C4-2B (cell line): ENCODE measurements at regions not wholly inside any gene's neighbourhood (a gene's known extent, or its start where the extent isn't known, plus 50 kb on each side); places are given as distances from the start of the nearest gene placed in this dataset.

Experiments
- H3K27ac ChIP-seq: fragments of 450-650 bp; 2 replicates; pipeline ENCODE4 v1.5.1; 2017
- ZFX ChIP-seq: fragments of 450-650 bp; IDR thresholded peaks from 2 replicates; pipeline ENCODE4 v1.6.1; 2017
- TF ChIP-seq, protein P1 (sequence below): fragments of 450-650 bp; conservative IDR thresholded peaks from 2 replicates; pipeline ENCODE4 v1.5.1; 2017; ENCODE audit warnings: mild to moderate bottlenecking

DNA sequence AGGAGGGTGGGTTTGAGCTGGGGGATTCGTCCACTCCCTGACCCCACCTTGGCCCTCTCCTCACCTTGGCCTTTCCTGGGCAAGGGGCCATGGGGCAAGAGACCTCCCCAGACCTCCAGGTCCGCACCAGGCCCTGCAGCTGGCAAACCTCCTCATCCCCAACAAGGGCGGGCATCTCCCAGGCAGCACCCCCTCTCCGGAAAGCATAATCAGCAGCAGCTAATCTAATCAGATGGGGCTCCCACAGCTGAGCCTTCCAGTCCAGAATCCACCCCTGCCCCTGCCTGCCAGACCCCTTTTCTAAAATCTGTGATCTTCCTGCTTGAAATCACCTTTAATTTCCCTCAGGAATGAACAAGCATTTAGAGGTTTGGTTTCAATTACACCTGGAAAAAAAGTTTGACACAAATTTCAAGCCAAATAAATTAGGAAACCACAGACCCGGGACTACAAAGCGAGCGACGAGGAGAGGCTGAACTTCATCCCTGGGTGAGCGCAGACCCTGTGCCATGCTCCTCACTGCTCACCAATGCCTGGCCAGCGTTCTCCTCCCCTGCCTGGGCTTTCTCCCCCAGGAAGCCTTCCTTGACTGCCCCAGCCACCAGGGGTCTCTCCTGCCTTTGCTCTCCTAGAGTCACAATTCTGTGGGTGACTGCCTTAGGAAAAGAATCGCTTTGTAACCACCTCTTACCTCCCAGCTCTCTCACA is 143.0 kb upstream of the MYCN start:
- no peak overlapping the region for H3K27ac ChIP-seq
- TF ChIP-seq, protein P1, sequence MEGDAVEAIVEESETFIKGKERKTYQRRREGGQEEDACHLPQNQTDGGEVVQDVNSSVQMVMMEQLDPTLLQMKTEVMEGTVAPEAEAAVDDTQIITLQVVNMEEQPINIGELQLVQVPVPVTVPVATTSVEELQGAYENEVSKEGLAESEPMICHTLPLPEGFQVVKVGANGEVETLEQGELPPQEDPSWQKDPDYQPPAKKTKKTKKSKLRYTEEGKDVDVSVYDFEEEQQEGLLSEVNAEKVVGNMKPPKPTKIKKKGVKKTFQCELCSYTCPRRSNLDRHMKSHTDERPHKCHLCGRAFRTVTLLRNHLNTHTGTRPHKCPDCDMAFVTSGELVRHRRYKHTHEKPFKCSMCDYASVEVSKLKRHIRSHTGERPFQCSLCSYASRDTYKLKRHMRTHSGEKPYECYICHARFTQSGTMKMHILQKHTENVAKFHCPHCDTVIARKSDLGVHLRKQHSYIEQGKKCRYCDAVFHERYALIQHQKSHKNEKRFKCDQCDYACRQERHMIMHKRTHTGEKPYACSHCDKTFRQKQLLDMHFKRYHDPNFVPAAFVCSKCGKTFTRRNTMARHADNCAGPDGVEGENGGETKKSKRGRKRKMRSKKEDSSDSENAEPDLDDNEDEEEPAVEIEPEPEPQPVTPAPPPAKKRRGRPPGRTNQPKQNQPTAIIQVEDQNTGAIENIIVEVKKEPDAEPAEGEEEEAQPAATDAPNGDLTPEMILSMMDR: no peak
- no peak for TF ChIP-seq ZFX

DNA sequence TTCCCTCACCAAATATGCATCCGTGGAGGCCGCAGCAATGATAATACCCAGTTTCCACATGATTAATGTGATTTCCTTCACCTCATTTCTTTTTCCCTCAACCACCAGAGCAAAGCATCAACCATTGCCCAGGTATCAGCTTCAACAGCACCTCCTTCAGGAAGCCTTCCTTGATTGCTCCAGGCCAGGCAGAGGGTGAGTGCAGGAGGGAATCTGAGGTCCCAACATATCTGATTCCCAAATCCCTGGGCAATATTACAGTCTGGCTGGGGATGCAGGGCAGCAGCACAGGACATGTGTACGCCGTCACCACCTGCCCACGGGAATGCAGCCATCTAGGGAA is 142.4 kb upstream of the MYCN start:
- H3K27ac ChIP-seq: no peak overlapping the region
- TF ChIP-seq, protein P1: no peak; the same call in 1 of the 2 replicates
- TF ChIP-seq ZFX: no peak

DNA sequence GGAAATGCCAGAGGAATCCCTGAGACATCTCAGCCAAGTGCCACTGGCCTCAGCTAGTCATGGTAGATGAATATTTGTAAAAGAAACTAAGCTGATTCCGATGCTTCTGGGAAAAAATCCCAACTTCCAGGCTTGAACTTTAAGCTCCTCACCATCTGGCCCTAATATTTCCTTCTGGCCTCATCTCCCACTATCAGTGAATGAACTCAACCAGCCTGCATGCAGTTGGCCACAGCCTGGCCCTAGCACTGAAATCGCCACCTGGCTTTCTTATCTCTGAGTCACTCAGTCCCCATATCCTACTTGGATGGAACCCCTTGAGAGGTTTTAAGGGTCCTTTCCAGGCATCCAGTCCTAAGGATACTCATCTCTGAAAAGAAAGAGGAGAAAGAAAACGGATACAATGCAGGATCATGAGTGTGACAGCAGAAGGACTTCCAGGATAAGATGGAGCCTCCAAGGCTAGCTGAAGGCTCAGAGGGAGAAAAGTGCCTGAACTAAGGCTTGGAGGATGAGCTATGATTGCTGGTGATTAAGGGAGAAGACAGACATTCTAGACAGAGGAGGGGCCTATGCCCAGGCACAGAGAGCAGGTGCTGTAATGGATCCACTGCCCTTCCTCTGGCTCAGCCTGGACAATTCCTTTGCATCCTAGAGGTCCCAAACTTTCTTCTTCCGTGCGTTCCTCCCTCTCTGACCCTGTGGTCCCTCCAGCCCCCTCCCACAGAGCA is 141.5 kb upstream of the MYCN start:
- H3K27ac ChIP-seq: no peak overlapping the region
- TF ChIP-seq, protein P1: no peak
- TF ChIP-seq ZFX: no peak

DNA sequence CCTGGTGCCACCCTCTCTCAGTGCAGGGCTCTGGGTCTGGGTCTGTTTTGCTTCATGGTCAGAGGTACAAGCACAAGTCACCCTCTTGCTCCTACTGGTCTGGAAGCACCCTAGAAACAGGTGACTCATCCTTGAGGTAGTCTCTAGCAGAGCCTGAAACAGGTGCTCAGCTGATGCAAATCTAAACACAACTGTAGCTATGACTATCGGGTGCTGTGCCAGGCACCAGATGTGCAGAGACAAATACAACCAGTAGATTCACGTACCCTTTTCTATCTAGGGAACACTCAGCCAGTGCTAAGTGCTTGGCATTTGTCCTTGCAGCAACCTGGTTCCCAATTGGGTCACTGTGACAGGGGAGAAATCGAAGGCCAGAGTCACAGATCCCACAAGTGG is 140.9 kb upstream of the MYCN start:
- H3K27ac ChIP-seq: no peak overlapping the region
- TF ChIP-seq, protein P1: no peak
- no peak for TF ChIP-seq ZFX

DNA sequence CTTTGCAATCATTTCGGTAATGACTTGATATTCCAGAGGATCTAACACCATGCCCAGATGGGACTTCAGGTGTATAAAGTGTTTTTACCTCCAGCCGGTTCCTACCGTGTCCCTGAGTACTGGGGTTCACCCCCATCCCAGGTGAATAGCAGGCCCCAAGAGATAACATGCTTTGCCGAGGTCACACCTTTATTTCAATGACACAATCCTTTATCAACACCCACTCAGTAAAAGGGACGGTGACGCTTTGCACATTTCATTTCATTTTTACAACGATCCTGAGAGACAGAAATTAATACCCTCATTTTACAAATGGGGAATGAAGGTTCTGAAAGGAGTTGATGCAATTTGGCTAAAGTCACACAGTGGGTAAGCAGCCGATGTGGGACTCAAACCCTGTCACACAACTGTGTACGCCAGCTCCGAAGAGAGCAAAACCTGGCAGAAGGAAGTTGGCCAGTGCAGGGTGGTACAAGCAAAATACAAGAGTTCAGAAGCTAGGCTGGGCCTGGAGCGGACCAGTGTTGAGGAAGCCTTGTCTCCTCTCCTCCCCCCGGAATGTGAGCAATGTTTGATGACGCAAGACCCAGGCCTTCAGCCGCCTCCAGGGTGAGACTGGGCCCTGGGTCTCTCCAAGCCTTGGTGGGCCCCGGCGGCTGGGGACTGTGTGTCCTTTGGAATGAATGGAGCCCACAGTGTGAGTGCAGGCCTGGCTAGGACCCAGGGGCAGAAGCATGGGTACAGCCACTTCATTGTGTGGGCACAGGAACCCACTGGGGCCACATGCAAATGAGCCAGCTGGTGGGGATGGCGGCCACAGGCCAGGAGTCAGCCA is 139.6 kb upstream of the MYCN start:
- TF ChIP-seq, protein P1: no peak
- no peak for TF ChIP-seq ZFX
- no peak overlapping the region for H3K27ac ChIP-seq

DNA sequence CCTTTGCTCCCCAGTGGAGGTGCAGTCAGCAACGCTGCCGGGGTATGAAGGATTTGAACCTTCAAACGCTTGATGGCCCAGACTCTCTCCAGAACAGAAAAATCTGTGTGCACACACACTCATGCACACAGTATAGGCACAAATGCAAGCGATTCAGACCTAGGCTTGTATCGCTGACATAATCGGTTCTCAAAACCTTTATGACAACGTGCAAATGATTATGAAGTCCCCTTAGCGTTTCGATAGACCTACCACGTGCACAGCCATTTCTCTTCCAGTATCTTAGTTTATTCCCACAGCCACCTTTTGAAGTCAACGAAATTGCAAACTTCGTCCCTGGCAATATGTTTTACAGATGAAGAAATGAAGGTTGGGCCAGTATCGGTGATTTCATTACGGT is 138.9 kb upstream of the MYCN start:
- no peak overlapping the region for H3K27ac ChIP-seq
- TF ChIP-seq, protein P1: no peak
- no peak for TF ChIP-seq ZFX

DNA sequence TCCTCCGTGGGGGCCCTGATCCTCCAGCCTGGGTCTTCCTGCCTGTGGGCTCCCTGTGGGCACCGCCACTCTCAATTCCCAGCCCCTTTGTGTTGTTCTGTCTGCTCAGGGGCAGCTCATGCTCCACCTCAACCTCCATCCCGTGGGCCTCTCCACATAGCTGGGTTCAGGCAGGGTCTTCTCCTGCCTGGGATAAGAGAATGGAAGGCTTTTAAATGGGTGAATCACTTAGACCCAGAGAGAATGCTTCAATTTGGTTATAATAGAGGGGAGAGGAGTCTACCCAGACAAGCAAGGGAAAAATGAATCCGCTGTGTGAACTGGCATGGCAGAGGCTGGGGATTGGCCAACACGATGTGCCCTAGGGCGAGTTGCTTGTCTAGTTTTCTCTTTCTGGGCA is 138.4 kb upstream of the MYCN start:
- TF ChIP-seq ZFX: no peak
- TF ChIP-seq, protein P1: no peak

More for the DNA sequence above, 138.4 kb upstream of the MYCN start:
- H3K27ac ChIP-seq: no peak overlapping the region
